ENCODE measurements at regions not wholly inside any gene's neighbourhood (a gene's known extent, or its start where the extent isn't known, plus 50 kb on each side); places are given as distances from the start of the nearest gene placed in this dataset.

DNA sequence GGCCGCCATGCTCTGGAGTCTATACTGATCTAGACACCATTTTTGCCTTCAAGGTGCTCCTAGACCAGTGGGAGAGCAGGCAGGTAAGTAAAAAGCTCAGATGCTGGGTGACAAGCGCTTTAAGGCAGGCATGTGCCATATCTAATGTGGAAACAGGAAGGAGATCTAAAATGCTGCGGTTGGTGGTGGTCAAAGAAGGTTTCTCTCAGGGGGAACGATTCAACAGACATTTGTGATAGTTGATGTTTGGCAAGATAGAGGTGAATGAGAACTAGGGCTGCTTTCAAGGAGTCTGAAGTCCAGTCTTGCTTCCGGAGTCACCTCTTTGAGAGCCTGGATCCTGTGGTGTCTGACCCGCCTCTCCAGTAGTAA lies 146.2 kb upstream of the KLF4 start:
- DNase-seq (ENCODE audit: low read depth in 4 of 4, low spot score in 2 of 4) = no peak

DNA sequence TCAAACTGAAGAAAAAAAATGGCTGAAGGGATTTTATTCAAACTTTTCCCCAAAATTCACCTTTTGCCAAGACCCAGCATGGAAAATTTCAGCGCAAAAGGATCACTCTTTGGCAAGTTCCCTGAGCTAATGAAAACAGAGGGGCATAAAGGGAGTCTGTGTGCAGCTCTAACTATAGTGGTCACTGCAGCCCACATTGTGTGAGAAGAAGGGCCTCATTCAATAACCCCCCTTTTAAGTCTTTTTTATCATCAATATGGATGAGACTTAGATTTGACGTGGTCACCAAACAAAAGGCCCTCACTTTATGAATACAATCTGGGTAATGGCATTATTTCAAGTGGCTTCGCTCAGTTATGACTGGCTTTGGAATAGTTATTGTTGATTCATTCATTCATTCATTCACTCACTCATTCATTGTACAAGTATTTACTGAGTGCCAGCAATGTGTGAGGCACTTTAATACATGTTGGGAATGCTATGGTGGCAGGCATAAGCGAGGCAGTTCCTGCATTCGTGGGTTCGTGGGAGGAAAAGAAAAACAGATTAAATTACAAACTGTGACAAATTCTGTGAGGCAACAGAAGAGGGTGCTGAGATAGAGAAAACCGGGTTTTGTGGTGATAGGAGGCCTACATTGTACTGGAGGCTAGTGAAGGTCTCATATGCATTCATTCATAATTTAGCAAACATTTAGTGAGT lies 145.7 kb upstream of the KLF4 start:
- no peak for DNase-seq (ENCODE audit: low read depth in 4 of 4, low spot score in 2 of 4)

DNA sequence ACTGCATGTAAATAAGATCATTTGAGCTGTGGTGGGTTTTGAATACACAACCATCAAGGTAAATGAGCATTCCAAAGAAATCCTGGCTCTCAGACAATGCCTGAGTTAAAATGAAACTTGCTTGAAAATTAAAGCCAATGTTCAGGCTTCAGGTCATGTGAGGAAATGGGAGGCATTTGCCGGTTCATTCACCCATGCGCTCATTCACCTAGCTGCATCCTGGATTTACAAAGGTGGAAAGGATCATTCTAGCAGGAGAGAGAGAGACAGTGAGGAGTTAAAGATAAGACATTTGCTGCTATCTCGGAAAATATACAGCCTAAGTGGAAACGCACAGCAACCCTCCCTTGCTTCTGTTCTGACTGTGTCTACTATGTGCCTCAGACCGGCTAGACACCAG lies 143.8 kb upstream of the KLF4 start:
- no peak for DNase-seq (ENCODE audit: low read depth in 4 of 4, low spot score in 2 of 4)

DNA sequence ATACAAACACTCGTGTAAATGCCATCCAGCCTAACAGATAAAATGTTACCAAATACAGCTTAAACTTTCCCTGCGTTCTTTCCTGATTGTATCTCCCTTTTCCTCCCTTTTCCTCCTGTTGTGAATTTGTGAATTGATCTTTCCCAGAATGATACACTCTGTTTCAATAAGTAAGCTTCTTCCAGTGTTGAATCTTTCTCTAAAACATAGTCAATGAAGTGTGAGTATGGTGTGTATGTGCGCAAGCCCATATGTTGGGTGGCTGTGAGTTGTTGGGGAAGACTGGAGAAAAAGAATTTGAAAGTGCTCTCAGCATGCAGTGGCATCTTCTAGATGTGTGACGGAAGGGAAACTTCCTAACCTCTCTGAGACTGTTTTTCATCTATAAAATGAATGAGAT lies 143.1 kb upstream of the KLF4 start:
- DNase-seq (ENCODE audit: low read depth in 4 of 4, low spot score in 2 of 4) = no peak

DNA sequence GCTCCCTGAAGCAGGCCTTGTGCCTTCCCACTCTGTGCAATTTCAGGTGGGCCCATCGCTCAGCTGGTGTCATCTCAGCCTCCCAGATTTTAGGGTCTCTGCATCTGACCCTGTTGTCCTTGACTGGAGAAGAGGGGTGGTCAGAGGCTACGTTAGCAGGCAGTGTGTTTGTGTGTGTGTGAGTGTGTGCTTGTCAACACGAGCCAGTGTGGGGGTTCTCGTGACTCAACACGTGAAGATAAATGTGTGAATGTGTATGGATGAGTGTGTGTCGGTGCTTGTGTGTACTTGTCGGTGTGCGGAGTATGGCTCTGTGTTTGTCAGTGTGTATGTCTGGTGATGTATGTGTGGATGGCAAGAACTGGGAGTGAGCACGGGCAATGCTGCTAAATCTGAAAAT lies 142.6 kb upstream of the KLF4 start:
- DNase-seq (ENCODE audit: low read depth in 4 of 4, low spot score in 2 of 4) = no peak

DNA sequence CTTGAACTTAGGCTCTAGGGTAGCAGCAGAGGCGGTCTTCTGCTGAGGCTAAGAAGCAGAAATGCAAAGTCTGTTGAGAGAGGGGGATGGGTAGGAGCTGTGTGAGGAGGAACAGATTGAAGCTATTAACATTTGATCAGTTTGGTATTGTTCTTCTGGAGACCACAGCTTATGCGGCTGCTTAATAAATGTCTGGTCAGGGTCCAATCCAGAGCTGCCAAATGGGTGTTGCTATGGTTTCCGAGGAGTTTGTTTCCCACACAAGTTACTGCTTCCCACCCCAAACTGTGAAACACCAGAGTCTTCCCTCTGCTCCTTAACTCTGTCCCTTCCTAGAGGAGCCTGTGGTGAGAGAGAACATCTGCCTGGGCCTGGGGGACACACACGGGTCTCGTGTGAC lies 142.2 kb upstream of the KLF4 start:
- no peak for DNase-seq (ENCODE audit: low read depth in 4 of 4, low spot score in 2 of 4)

DNA sequence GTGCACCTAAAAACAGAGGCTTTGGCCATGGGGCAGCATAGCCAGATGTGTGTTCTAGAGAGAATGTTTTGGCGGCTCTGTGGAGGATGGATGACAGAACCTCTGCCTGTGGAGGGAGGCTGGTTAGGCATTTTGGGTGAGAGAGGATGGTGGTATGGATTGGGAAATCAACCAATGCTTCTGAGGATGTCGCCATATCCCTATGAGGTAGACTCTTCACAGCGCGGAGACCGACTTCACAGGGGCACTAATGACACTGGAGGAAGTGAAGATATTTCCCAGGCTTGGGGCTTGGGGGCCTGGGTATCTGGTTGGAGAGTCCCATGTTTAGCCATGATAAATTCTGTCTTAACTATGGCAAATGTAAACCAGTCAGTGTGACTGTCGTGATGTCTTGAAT lies 140.6 kb upstream of the KLF4 start:
- no peak for DNase-seq (ENCODE audit: low read depth in 4 of 4, low spot score in 2 of 4)

DNA sequence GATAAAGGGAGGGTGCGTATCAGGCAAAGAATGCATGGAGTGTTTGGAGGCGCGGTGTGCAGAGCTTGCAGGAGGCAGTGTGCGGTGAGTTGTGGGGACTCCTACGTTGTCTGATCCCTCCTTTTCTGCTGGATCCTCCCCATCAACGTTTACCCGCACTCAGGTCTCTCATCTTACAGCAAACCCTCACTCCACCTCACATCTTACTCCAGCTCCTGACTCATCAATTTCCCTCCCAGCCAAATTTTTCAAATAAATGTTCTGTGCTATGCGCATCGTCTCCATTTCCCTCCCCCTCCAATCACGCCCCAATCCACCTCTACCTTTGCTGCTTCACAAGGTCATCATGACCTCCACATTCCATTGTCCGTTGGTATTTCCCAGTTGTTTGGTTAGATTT lies 138.9 kb upstream of the KLF4 start:
- DNase-seq (ENCODE audit: low read depth in 4 of 4, low spot score in 2 of 4) = no peak

DNA sequence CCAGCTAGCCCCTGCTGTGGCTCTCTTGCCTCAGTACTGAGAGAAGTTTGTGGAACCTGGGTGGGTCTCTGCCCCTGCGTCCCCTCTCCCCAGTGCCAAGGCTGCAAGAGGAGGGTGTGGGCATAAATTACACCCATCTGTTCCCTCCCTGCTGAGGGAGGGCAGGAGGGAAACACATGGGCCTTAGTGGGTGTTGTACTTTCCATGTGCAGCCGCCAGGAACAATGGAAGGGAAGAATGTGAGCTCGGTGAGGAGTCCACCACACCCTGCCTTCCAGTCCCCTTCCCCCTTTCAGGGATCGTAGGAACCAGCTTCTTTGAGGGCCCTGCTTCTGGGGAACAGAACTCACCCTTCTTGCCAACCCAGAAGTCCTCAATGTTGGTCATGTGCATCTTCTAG lies 138.2 kb upstream of the KLF4 start:
- DNase-seq (ENCODE audit: low read depth in 4 of 4, low spot score in 2 of 4) = no peak

DNA sequence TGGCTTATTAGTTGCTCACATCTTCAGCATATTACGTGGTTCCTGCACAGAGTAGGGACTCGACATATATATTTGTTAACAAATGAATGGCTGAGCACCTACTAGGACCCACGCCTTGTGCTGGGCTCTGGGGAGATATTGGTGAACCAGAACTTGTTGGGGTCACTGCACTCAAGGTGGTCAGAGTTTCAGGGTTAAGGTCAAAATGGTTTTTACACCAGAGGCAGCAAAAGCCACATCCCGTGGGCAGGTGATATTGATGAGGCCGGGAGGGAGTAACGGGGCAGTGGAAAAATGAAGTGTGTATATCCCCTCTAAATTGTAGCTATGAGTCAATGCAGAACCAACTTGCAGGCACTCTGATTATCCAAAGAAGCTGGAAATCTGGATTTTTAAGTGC lies 136.5 kb upstream of the KLF4 start:
- DNase-seq (ENCODE audit: low read depth in 4 of 4, low spot score in 2 of 4) = no peak

DNA sequence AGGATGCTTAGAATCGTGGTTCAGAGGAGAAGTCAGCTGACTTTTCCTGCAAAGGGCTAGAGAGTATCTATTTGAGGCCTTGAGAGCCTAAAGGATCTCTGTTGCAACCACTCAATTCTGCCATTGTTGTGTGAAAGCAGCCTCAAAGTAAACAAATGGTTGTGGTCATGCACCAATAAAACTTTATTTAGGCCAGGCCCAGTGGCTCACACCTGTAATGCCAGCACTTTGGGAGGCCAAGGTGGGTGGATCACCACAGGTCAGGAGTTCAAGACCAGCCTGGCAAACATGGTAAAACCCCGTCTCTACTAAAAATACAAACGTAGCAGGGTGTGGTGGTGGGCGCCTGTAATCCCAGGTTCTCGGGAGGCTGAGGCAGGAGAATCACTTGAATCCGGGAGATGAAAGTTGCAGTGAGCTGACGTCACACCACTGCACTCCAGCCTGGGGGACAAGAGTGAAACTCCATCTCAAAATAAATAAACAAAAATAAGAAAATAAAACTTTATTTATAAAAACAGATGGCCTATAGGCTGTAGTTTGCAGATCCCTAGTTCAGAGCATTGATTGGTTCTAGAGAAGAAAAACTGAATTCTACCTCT lies 135.9 kb upstream of the KLF4 start:
- DNase-seq (ENCODE audit: low read depth in 4 of 4, low spot score in 2 of 4) = no peak

DNA sequence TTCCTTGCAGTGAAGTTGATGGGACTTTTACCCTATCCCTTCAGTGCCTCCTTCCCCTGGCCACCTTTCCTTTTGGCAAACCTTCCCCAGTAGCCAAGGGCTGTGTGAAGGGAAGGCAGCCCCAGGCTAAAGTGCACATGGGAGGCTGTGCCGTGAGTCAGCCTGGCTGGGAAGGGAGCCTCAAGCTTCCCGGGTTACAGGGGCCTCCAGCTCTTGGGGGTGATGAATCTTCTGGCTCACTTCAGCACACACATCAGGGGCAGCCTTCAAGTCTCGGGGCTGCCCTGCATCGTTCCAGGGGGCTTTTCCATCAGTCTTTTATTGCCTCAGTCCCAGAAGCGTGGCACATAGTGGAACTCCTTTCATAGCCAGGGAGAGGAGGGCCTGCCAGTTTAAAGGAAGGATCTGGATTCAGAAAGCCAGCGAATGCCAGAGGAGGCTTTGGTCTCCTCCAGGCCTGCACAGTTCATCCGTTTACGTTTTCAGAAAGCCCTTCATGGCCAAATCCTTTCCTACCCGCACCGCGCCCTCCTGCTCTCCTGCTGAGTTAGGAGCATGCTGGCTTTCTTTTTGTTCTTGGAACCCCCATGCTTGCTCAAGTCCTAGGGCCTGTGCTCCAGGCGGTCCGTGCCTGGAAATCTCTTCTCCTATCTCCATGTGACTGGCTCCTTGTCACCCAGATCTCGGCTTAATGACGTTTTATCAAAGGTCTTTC lies 134.8 kb upstream of the KLF4 start:
- DNase-seq (ENCODE audit: low read depth in 4 of 4, low spot score in 2 of 4) = no peak

DNA sequence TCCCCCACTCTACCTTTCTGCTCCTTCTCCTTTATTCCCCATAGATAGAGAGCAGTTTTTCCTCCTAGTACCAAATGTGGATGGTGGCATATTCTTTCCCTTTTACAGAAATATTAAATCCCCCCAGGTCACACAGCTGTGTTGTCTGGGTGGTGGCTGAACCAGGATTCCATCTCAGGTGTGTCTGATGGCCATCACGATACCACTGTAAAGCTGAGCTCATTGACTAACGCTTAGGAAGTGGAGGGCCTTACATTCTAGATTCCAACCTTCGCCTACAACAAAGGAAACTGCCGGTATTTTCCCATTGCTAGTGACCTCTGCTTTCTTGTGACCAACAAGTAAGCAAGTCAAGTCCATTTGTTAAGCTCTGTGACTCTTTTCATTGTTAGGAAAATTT lies 131.9 kb upstream of the KLF4 start:
- no peak for DNase-seq (ENCODE audit: low read depth in 4 of 4, low spot score in 2 of 4)

DNA sequence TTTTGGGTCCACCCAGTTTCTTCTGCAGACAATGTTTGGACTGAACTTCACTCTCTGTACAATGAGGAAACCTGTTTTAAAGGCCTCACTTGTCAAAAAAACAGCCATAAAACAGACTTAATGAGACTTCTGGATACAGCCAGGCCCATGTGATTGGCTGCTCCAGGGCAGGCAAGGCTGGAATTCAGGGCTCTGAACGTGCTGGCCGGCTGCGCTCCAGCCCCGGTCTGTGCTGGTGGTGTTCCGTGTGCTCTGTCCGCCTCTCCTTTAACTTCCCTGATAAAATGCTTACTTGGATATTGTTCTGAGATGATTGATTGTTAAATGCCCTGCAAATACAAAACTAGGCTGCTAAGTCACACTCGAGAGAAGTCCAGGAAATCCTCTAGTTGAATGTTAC lies 131.2 kb upstream of the KLF4 start:
- no peak for DNase-seq (ENCODE audit: low read depth in 4 of 4, low spot score in 2 of 4)

DNA sequence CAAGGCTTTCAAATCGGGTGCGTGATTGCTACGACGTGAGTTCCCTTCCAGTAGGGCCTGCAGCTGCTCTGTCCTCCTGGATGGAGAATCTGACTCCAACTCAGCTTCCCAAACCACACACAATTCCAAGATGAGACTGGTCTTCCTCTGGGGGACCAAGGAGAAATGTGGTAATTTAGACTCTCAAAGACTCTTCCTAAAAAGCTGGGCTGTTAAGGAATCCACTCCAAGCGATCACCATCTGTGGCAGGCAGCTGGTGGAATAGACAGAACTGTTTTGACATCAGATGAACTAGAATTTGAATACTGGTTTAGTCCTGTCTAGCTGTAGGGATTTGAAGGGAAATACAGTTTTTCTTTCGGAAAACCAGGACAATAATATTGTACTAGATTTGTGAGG lies 130.7 kb upstream of the KLF4 start:
- DNase-seq (ENCODE audit: low read depth in 4 of 4, low spot score in 2 of 4) = no peak

DNA sequence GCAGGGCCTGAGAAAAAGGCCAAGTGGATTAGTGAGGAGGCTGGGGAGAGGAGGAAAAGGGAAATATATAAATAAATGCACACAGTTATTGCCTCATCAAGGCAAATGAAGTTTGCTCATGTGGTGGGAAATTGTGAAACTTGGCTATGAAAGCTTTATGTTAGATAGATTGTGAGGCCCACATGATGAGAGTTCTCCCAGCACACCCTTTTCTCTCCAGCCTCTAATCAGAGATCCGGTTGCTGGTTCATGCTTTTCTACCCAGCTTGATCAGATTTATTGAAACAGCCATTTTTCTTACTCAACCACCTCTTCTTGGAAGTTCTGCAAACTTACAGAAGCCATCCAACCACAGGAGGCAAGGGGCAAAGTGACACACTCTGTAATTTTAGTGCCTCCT lies 125.8 kb upstream of the KLF4 start:
- DNase-seq (ENCODE audit: low read depth in 4 of 4, low spot score in 2 of 4) = no peak

DNA sequence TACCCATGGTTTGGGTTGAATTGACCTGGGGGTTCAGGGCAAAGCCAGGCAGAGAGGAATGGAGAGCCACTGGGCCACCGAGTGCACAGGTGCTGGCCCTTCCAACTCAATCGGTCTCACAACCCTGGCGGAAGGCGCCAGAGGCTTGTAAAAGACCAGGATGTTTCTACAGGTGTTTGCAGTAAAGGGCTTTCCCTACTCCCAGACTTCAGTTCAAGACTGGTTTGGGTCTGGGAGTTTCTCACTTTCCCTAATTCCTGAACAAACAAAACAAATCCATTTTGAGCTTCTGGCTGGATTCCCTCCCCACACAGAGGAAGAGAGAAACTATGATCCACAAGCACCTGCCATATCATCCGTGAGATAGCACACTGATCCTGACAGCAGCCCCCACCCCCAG lies 125.2 kb upstream of the KLF4 start:
- no peak for DNase-seq (ENCODE audit: low read depth in 4 of 4, low spot score in 2 of 4)

DNA sequence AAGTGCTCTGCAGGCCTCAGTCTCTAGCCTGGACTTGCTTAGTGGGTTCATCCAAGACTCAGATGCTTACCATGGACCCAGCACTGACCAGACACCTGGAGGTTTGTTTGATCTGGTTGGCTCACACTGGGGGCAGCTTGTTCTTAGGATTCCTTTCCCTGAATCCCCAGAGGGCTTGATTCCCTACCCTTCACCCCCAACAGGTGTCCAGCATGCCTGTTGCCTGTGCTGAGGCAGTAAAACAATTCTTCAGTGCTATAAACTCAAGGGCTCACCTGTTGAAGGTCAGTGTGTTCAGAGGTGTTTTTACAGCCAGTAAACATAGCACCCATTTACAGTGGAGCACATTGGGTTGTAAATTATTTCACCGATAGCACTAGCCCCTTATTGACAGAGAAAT lies 123.8 kb upstream of the KLF4 start:
- DNase-seq (ENCODE audit: low read depth in 4 of 4, low spot score in 2 of 4) = no peak

DNA sequence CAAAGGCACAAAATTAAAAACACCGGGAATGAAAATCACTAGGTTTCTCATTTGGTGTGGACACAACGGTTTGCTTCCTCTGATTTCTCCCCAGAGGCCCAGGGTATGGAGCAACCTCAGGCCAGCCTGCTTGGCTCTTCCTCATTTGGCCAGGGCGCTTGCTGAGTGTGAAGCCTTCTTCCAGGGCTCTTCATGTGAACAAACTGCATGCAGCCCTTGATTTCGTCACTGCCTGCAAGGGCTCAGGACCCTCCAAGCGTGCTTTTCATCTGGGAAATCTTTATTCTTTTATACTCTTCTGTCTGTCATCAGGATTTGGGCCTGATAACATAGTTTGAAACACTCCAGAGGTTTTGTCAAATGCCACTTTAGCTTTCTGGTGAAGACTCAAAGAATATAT lies 122.6 kb upstream of the KLF4 start:
- no peak for DNase-seq (ENCODE audit: low read depth in 4 of 4, low spot score in 2 of 4)

DNA sequence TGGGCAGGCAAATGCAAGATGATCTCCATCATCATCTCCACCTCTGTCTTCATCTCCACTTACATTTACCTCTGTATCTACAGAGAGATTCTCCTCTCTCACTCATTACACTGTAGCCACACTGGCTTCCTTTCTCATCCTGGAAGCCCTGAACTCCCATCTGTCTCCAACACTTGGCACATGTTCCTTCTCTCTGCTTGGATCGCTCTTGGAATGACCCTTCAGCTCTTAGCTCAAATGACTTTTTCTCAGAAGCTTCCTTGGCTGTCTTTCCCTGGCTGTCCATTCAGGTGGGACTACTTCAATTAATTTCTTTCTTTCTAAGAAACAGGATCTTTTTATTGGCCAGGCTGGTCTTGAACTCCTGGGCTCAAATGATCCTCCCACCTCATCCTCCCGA lies 120.0 kb upstream of the KLF4 start:
- no peak for DNase-seq (ENCODE audit: low read depth in 4 of 4, low spot score in 2 of 4)

DNA sequence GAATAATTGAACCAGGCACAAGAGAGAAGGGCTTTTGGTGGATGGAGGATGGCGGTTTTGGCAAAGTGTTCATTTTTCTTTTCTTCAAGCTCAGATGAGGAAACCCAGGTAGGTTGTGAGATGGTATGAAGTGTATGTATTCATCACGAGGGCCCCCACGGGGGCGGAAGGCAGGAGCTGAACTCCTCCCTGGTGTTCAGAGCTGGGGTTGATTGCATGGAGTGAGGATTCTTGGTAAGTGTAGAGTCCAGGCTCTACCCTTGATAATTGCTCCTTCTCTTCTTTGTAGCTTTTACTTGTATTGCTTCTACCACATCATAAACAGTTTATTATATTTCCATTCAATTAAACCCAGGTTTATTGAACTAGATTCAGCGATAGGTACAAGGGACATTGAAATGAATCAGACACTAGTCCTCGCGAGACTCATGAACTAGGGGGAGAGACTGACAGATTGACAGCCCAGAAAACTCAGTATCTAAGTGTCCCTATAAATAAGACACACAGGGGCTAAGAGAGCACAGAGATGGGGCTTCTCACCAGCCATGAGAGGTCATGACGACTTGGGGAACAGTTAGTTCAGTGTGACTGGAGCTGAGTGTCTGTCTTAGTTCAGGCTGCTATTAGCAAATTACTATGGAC lies 116.7 kb upstream of the KLF4 start:
- no peak for DNase-seq (ENCODE audit: low read depth in 4 of 4, low spot score in 2 of 4)

DNA sequence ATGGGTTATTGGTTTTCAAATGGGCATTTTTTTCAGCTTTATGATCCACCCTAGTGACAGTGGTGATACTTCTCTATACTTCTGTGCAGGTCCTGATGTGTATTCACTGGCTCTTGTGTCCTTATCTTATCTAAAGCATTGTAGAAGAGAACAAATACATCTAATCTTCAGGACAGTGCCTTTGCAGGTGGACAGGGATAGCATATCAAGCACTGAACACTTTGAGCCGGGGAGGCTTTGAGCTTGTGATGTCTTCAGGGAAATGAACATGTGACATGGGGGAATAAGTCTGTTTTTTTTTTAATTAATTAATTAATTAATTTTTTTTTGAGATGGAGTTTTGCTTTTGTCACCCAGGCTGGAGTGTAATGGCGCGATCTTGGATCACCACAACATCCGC lies 115.5 kb upstream of the KLF4 start:
- DNase-seq (ENCODE audit: low read depth in 4 of 4, low spot score in 2 of 4) = no peak

All from left renal cortex interstitium (tissue), 4 donors.